Smooth muscle cell (in vitro differentiated cells): ENCODE measurements at regions not wholly inside any gene's neighbourhood (a gene's known extent, or its start where the extent isn't known, plus 50 kb on each side); places are given as distances from the start of the nearest gene placed in this dataset.

ENCODE experiments used
- DNase-seq: peaks from one replicate; lab custom pipeline; 2025; ENCODE audit not compliant: unreplicated experiment; lab: John Stamatoyannopoulos, UW
- H2AFZ ChIP-seq: fragments of 200-600 bp; sonication (generic); 2 replicates; pipeline ENCODE4 v1.6.0; 2016; ENCODE audit warnings: antibody characterized with exemption, low read depth, mild to moderate bottlenecking
- H3F3A ChIP-seq: fragments of 200-600 bp; sonication (generic); 2 replicates; pipeline ENCODE4 v1.6.0; 2017; ENCODE audit warnings: antibody characterized with exemption, low read depth
- H3K27ac ChIP-seq: fragments of 200-600 bp; sonication (generic); 2 replicates; pipeline ENCODE4 v1.5.1; 2016; ENCODE audit warnings: low read depth, mild to moderate bottlenecking
- H3K27me3 ChIP-seq: fragments of 200-600 bp; sonication (generic); 2 replicates; pipeline ENCODE4 v1.6.1; 2016; ENCODE audit warnings: low read depth, mild to moderate bottlenecking
- H3K36me3 ChIP-seq: fragments of 200-600 bp; sonication (generic); 2 replicates; pipeline ENCODE4 v1.5.1; 2016; ENCODE audit warnings: low read depth
- H3K4me1 ChIP-seq: fragments of 200-600 bp; sonication (generic); 2 replicates; pipeline ENCODE4 v1.5.1; 2016; ENCODE audit warnings: low read depth
- H3K4me2 ChIP-seq: fragments of 200-600 bp; sonication (generic); 2 replicates; pipeline ENCODE4 v1.6.0; 2016; ENCODE audit warnings: mild to moderate bottlenecking
- H3K4me3 ChIP-seq: fragments of 200-600 bp; sonication (generic); 2 replicates; pipeline ENCODE4 v1.5.1; 2016; ENCODE audit warnings: mild to moderate bottlenecking
- H3K79me2 ChIP-seq: fragments of 200-600 bp; sonication (generic); 2 replicates; pipeline ENCODE4 v1.6.0; 2016; ENCODE audit warnings: low read depth, mild to moderate bottlenecking
- H3K9ac ChIP-seq: fragments of 200-600 bp; sonication (generic); 2 replicates; pipeline ENCODE4 v1.6.0; 2016; ENCODE audit warnings: low read depth
- H3K9me3 ChIP-seq: fragments of 200-600 bp; sonication (generic); replicated peaks from 2 replicates; pipeline ENCODE4 v1.5.1; 2016; ENCODE audit warnings: low read depth
- H4K20me1 ChIP-seq: fragments of 200-600 bp; sonication (generic); 2 replicates; pipeline ENCODE4 v1.6.0; 2016; ENCODE audit warnings: low read depth
- WGBS: methylation state at CpG from one replicate; pipeline ENCODE4 v1.1.7; 2016; ENCODE audit warnings: low lambda C conversion rate; 5-methylcytosine and 5-hydroxymethylcytosine counted together
- TF ChIP-seq, protein P1 (sequence below): fragments of 200-600 bp; sonication (generic); IDR thresholded peaks from 2 replicates; pipeline ENCODE4 v1.5.1; 2017; ENCODE audit warnings: borderline replicate concordance, mild to moderate bottlenecking, antibody characterized with exemption; ENCODE audit not compliant: insufficient read depth, poor library complexity, severe bottlenecking

DNA sequence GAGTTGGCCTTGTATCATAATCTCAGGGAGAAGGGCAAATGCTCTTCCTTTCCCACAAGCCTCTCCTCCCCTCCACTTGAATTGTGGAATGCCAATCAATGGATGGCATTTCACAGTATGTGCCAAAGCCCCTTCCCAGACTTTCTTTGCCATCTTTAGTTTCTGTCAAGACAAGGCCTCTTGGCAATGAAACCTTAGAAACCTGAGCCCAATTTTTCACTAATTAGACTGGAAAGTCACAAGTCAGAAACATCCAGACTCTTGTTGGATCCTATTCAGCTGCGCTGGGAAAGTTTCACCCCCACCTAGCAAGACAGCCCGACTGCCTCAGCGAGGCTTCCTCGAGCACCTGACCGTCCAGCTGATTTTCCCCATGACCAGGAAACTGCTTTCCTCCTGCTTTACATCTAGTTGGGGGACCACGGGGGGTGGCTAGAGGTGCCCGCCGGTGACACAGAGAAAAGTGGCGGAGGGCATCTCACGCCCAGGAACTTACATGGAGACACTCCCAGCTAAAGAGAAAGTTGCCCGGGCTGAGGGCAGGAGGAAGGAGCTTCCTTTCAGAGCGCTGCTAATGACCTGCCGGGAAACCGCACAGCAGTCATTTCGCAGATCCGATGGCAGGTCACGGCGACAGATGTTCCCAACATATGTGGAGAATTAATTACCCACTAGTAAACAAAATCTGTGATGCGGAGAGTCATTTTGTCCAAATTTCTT, 302.6 kb upstream of the RRP15 start:
- H3K79me2 ChIP-seq, result no peaks in the 10 kb centered on the region
- H3K9ac ChIP-seq, result no peak overlapping the region
- no peaks in the 10 kb centered on the region for H3K9me3 ChIP-seq
- no peaks in the 10 kb centered on the region for H3F3A ChIP-seq
- H2AFZ ChIP-seq, result no peak overlapping the region
- DNase-seq, result no peak
- TF ChIP-seq, protein P1, sequence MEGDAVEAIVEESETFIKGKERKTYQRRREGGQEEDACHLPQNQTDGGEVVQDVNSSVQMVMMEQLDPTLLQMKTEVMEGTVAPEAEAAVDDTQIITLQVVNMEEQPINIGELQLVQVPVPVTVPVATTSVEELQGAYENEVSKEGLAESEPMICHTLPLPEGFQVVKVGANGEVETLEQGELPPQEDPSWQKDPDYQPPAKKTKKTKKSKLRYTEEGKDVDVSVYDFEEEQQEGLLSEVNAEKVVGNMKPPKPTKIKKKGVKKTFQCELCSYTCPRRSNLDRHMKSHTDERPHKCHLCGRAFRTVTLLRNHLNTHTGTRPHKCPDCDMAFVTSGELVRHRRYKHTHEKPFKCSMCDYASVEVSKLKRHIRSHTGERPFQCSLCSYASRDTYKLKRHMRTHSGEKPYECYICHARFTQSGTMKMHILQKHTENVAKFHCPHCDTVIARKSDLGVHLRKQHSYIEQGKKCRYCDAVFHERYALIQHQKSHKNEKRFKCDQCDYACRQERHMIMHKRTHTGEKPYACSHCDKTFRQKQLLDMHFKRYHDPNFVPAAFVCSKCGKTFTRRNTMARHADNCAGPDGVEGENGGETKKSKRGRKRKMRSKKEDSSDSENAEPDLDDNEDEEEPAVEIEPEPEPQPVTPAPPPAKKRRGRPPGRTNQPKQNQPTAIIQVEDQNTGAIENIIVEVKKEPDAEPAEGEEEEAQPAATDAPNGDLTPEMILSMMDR, result no peak
- no peaks in the 10 kb centered on the region for H3K4me1 ChIP-seq
- H4K20me1 ChIP-seq, result no peaks in the 10 kb centered on the region
- H3K27me3 ChIP-seq, result no peaks in the 10 kb centered on the region
- WGBS, result 91% methylated on average over 19 of the region's 19 CpGs
- H3K36me3 ChIP-seq, result no peaks in the 10 kb centered on the region
- H3K27ac ChIP-seq, result no peak overlapping the region
- no peak overlapping the region for H3K4me2 ChIP-seq
- H3K4me3 ChIP-seq, result no peak overlapping the region

DNA sequence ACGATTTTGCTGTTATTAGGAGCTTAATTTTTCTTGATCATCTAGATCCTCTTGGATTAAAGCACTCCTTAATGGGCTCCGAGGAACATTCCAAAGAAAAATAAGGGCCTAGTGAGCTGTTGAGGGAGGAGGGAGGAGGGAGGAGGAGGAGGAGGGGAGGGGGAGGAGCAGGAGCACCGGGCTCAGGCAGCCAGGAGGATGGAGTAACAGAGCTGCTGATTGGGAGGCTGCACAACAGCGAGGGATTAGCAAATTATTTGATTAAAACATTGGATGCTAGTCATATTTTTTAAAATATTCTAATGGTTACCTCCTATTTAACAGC, 302.1 kb upstream of the RRP15 start:
- TF ChIP-seq, protein P1, result no peak
- no peak overlapping the region for H2AFZ ChIP-seq
- H3K79me2 ChIP-seq, result no peaks in the 10 kb centered on the region
- H3K27me3 ChIP-seq, result no peaks in the 10 kb centered on the region
- no peak for DNase-seq
- WGBS, result 78% methylated on average over 4 of the region's 4 CpGs
- H3K9me3 ChIP-seq, result no peaks in the 10 kb centered on the region
- H3F3A ChIP-seq, result no peaks in the 10 kb centered on the region
- H4K20me1 ChIP-seq, result no peaks in the 10 kb centered on the region
- H3K36me3 ChIP-seq, result no peaks in the 10 kb centered on the region
- no peak overlapping the region for H3K4me3 ChIP-seq
- no peak overlapping the region for H3K4me2 ChIP-seq
- no peak overlapping the region for H3K27ac ChIP-seq
- no peaks in the 10 kb centered on the region for H3K4me1 ChIP-seq
- no peak overlapping the region for H3K9ac ChIP-seq

DNA sequence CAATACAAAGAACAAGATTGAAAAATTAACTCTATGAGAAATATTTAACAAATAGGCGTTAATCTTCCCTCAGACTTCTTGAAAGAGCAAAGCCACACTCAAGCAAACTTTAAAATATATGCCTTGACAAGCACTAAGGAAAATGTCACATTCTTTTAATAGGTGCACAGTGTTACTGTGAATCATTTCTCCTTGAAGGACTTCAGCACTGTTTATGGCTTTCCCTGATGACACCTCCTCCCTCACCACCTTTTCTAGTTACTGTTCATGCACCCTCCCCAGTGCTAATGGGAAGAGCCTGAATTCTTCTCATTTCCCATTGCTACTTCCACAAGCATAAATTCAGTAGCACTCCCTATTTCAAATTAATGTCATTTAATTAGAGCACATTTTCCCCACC, 299.5 kb upstream of the RRP15 start:
- H3K4me3 ChIP-seq, result no peak overlapping the region
- no peak overlapping the region for H3K27ac ChIP-seq
- H3K9ac ChIP-seq, result no peak overlapping the region
- no peaks in the 10 kb centered on the region for H3K79me2 ChIP-seq
- WGBS, result 96% methylated on average over 1 of the region's 1 CpG
- TF ChIP-seq, protein P1, result no peak
- no peaks in the 10 kb centered on the region for H3K27me3 ChIP-seq
- H4K20me1 ChIP-seq, result no peaks in the 10 kb centered on the region
- H3F3A ChIP-seq, result no peaks in the 10 kb centered on the region
- H2AFZ ChIP-seq, result no peak overlapping the region
- no peaks in the 10 kb centered on the region for H3K36me3 ChIP-seq
- no peaks in the 10 kb centered on the region for H3K4me1 ChIP-seq
- no peak overlapping the region for H3K4me2 ChIP-seq
- no peak for DNase-seq
- H3K9me3 ChIP-seq, result no peaks in the 10 kb centered on the region

DNA sequence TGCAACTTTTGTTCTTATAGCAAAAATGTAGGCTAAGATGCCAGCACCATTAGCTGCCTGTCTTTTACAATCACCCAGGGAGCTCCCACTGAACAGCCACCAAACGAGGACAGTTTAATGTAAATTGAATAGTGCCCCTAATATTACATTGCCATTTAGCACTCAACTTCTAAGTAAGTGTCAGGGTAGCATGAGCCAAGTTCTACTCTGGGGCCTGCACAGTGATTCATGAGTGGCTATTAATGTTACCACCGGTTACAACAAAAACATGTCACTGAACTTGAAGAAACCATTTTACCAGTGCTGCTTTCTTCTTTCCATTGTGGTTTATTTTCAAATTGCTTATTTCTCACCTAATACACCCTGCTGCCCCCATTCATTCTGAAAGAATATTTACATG, 295.6 kb upstream of the RRP15 start:
- H3K4me3 ChIP-seq, result no peak overlapping the region
- DNase-seq, result no peak
- H4K20me1 ChIP-seq, result no peaks in the 10 kb centered on the region
- no peaks in the 10 kb centered on the region for H3K79me2 ChIP-seq
- no peak overlapping the region for H3K9ac ChIP-seq
- H3K9me3 ChIP-seq, result no peaks in the 10 kb centered on the region
- no peaks in the 10 kb centered on the region for H3K27me3 ChIP-seq
- H3K27ac ChIP-seq, result no peak overlapping the region
- no peaks in the 10 kb centered on the region for H3K36me3 ChIP-seq
- H3K4me2 ChIP-seq, result no peak overlapping the region
- H3F3A ChIP-seq, result no peaks in the 10 kb centered on the region
- no peaks in the 10 kb centered on the region for H3K4me1 ChIP-seq
- 84% methylated on average over 2 of the region's 2 CpGs for WGBS
- no peak overlapping the region for H2AFZ ChIP-seq
- TF ChIP-seq, protein P1, result no peak
